Keratinocyte (primary cell): ENCODE measurements at regions not wholly inside any gene's neighbourhood (a gene's known extent, or its start where the extent isn't known, plus 50 kb on each side); places are given as distances from the start of the nearest gene placed in this dataset.

Source experiments
- DNase-seq: peaks from one replicate; pipeline ENCODE4 v3.0.0-alpha.2; 2011; ENCODE audit warnings: low read depth, missing footprints, low spot score
- FAIRE-seq: peaks from 2 replicates; lab custom pipeline; 2011; peaks lifted over from hg19 to GRCh38; lab: Jason Lieb, UNC
- H2AFZ ChIP-seq: 2 replicates; pipeline ENCODE4 v1.6.0; 2012; ENCODE audit warnings: low read length, control low read depth, inconsistent platforms; ENCODE audit not compliant: control insufficient read depth
- H3K27ac ChIP-seq: 2 replicates; pipeline ENCODE4 v1.5.1; 2011; ENCODE audit warnings: low read length; ENCODE audit not compliant: control insufficient read depth, insufficient read depth
- H3K27me3 ChIP-seq: 3 replicates; pipeline ENCODE4 v1.6.0; 2011; ENCODE audit warnings: low read length; ENCODE audit not compliant: control insufficient read depth, insufficient read depth; ENCODE audit errors: extremely low read depth
- H3K36me3 ChIP-seq, 2 experiments: 2 replicates in 1 of 2; 3 replicates in 1 of 2; pipeline ENCODE4 v1.5.1; 2011; ENCODE audit warnings: low read length in 2 of 2, mild to moderate bottlenecking in 1 of 2; ENCODE audit not compliant: control insufficient read depth in 2 of 2, insufficient read depth in 2 of 2; ENCODE audit errors: extremely low read depth in 1 of 2
- H3K4me1 ChIP-seq: 3 replicates; pipeline ENCODE4 v1.5.1; 2011; ENCODE audit warnings: low read length; ENCODE audit not compliant: control insufficient read depth, insufficient read depth; ENCODE audit errors: extremely low read depth
- H3K4me2 ChIP-seq: 3 replicates; pipeline ENCODE4 v1.6.0; 2011; ENCODE audit warnings: low read depth, low read length; ENCODE audit not compliant: control insufficient read depth, insufficient read depth; ENCODE audit errors: extremely low read depth
- H3K4me3 ChIP-seq, 3 experiments: fragments of 200-600 bp in 1 of 3; sonication (generic) in 1 of 3; 2 replicates in 2 of 3; 3 replicates in 1 of 3; pipeline ENCODE4 v1.5.1; 2011 to 2016; ENCODE audit warnings: low read length in 3 of 3, mild to moderate bottlenecking in 3 of 3, control low read depth in 2 of 3, inconsistent platforms in 1 of 3, low read depth in 1 of 3, mixed read lengths in 1 of 3, mixed run types in 1 of 3, moderate library complexity in 1 of 3; ENCODE audit not compliant: control insufficient read depth in 2 of 3, insufficient read depth in 2 of 3; ENCODE audit errors: extremely low read depth in 1 of 3
- H3K79me2 ChIP-seq: 2 replicates; pipeline ENCODE4 v1.6.0; 2012; ENCODE audit warnings: low read length; ENCODE audit not compliant: control insufficient read depth, insufficient read depth
- H3K9ac ChIP-seq: 3 replicates; pipeline ENCODE4 v1.6.0; 2011; ENCODE audit warnings: low read length; ENCODE audit not compliant: control insufficient read depth, insufficient read depth; ENCODE audit errors: extremely low read depth
- H3K9me1 ChIP-seq: 3 replicates; pipeline ENCODE4 v1.6.0; 2011; ENCODE audit warnings: low read length; ENCODE audit not compliant: control insufficient read depth, insufficient read depth; ENCODE audit errors: extremely low read depth
- H3K9me3 ChIP-seq: 2 replicates; pipeline ENCODE4 v1.5.1; 2012; ENCODE audit warnings: low read depth, low read length; ENCODE audit not compliant: control insufficient read depth
- H4K20me1 ChIP-seq: 3 replicates; pipeline ENCODE4 v1.6.0; 2011; ENCODE audit warnings: low read length; ENCODE audit not compliant: control insufficient read depth, insufficient read depth; ENCODE audit errors: extremely low read depth
- CTCF ChIP-seq, 3 experiments: IDR thresholded peaks in 1 of 3; conservative IDR thresholded peaks in 1 of 3; optimal IDR thresholded peaks in 1 of 3; 2 replicates in 2 of 3; 3 replicates in 1 of 3; pipeline versions ENCODE3 to v1.5.1; 2011; ENCODE audit warnings: low read length in 3 of 3, mild to moderate bottlenecking in 3 of 3, moderate library complexity in 2 of 3, control low read depth in 1 of 3, inconsistent platforms in 1 of 3; ENCODE audit not compliant: insufficient read depth in 2 of 3; ENCODE audit errors: extremely low read depth in 1 of 3
- EZH2 ChIP-seq: IDR thresholded peaks from one replicate; pipeline ENCODE4 v1.6.1; 2012; ENCODE audit warnings: inconsistent platforms, mild to moderate bottlenecking, low read length, moderate library complexity
- dilution Hi-C: fragments of 300-500 bp; cut with MboI; formaldehyde crosslinking; loops from one replicate; pipeline ENCODE4 v1.7.0; 2020; ENCODE audit warnings: low sequenced_read_pairs; ENCODE audit not compliant: extremely low pct_ligation_motif_present

GRCh38 chr7:22554184-22554583, 54.2 kb upstream of the STEAP1B start:
- Histone ChIP-seq H3K36me3 (no peaks in the 10 kb centered on the region), H3K79me2 (no peaks in the 10 kb centered on the region), H3K4me2 (no peak overlapping the region), H3K9me1 (no peaks in the 10 kb centered on the region), H3K9me3 (no peaks in the 10 kb centered on the region), H3K4me3 (no peak overlapping the region), H3K27me3 (peaks cover 14% of the 10 kb centered on the region), H3K9ac (no peak overlapping the region), H2AFZ (no peak overlapping the region), H3K27ac (no peak overlapping the region), H4K20me1 (no peaks in the 10 kb centered on the region), H3K4me1 (peaks cover 14% of the 10 kb centered on the region)
- TF ChIP-seq CTCF (optimal IDR thresholded peaks at IDR 0.05 in 1 of 3, IDR thresholded peaks at IDR 0.05 in 1 of 3, conservative IDR thresholded peaks at IDR 0.05 in 1 of 3; ENCODE audit: extremely low read depth in 1 of 3, insufficient read depth in 2 of 3, low read length in 3 of 3) (no peak), EZH2 (no peak)
- FAIRE-seq, result no peak
- no peak for DNase-seq
- dilution Hi-C loops, result loop anchor here (25.0 kb wide), 1 partner anchor 183 kb away; the partner anchor contains the start of gene IL6

- dilution Hi-C loops, result loop anchor here (25.0 kb wide), 1 partner anchor 185 kb away; the partner anchor contains the start of gene IL6
- no peaks in the 10 kb centered on the region for H3K79me2 ChIP-seq
- H3K9me1 ChIP-seq, result no peaks in the 10 kb centered on the region
- H3K4me1 ChIP-seq, result peaks cover 16% of the 10 kb centered on the region
- no peaks in the 10 kb centered on the region for H3K9me3 ChIP-seq
- DNase-seq, result no peak
- no peak overlapping the region for H3K27ac ChIP-seq
- H3K4me2 ChIP-seq, result no peak overlapping the region
- H2AFZ ChIP-seq, result no peak overlapping the region
- TF ChIP-seq EZH2, result no peak
- TF ChIP-seq CTCF (optimal IDR thresholded peaks at IDR 0.05 in 1 of 3, IDR thresholded peaks at IDR 0.05 in 1 of 3, conservative IDR thresholded peaks at IDR 0.05 in 1 of 3; ENCODE audit: extremely low read depth in 1 of 3, insufficient read depth in 2 of 3, low read length in 3 of 3), result no peak
- H3K27me3 ChIP-seq, result peaks cover 14% of the 10 kb centered on the region
- no peaks in the 10 kb centered on the region for H3K36me3 ChIP-seq
- FAIRE-seq, result no peak
- H4K20me1 ChIP-seq, result no peaks in the 10 kb centered on the region
- no peak overlapping the region for H3K4me3 ChIP-seq
- H3K9ac ChIP-seq, result no peak overlapping the region
Observed at GRCh38 chr7:22551768-22552513, 52.0 kb upstream of the STEAP1B start.
